HG02759 (cell line): ENCODE measurements at regions not wholly inside any gene's neighbourhood (a gene's known extent, or its start where the extent isn't known, plus 50 kb on each side); places are given as distances from the start of the nearest gene placed in this dataset.
"Not testable (repeated sequence)": the region's sequence is repeated elsewhere in the genome, so short reads cannot be mapped to it uniquely, and the experiment has no call there.

ENCODE experiments used
- ATAC-seq: cut with Tn5 transposase; IDR thresholded peaks from one replicate; pipeline ENCODE4 v1.9.1; 2021; ENCODE audit warnings: mild to moderate bottlenecking, moderate library complexity; ENCODE audit not compliant: unreplicated experiment

DNA sequence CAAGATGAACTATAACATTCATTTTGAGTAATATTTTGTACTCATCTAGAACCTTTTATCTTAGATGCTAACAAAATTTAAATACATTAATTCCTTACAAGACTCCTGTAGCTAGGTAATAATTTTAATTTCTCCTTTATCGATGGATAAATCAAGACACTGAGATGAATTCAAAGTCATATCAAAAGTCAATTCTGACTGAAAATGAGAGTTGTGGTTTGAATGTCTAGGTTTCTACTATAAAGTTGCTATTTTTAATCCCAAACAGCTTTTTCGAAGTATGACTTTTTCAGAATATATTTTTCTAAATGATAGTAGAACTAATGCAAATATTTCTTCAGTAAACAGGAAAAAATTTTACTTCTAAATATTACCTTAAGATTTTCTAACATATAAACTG, 491.7 kb upstream of the FAM174A start:
- no peak for ATAC-seq

DNA sequence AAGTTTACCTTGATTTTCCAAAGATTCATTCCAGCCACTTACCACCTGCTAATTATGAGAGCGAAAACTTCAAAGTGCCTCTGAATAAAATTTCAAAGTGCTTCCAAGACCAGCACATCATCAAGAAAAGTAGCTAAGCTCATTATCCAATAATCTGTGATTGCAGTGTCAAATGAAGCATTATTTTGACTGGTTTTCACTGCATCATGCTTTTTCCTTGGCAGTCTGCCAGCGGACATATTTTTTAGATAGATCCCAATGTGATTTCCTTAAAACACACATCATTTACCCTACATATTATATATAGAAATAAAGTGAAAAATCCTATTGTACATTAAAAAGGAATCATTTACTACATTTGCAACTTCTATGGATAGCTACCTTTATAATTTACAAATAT, 508.6 kb upstream of the FAM174A start:
- ATAC-seq, result no peak

DNA sequence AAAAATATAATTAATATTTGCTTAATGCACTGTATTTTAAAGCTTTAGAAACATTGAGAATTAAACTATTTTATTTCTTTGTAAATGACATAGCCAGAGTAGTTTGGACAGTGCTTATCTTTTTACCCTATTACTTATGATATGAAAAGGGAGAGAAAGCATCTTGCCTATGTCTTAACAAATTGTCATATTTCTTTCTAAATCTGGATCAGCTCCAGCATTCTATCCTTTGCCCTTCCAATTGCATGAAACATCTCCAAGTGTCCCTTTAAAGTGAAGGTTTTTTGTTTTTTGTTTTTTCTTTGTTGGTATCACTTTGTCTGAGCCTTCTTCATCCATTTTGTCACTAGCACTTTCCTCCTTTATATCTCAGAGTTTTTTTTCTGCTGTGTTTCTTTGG, 511.6 kb upstream of the FAM174A start:
- ATAC-seq, result no peak

DNA sequence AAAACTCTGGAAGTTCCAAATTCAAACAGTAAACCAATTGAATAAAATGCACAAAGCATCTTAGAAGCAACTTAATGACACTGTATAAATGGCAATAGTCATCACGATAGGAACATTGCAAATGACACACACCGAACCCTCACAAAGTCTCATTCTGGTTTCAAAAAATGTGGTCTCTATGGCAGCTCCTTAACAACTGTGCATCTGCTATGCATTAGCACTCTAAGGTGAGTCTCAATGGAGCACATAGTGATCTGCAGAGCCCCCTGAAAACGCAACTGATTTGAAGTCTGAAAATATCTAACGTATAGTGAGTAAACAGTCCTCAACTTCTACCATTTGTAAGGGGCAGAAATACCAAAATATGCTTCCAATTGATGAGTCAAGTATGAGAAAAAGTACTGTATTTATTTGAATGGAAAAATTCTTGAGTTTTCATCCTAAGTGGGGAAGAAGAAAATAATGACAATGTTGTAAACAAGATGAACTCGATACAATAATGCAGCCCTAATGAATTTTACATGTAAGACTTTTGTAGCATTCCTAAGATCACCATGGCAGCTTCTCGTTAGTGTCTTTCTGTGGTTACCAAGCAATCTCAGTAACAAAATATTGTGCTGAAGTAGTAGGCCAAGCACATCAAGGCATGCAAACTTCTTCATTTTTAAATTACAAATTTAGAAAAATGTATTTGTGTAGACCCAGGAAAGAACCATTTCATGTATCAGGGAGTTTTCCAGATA, 517.5 kb upstream of the FAM174A start:
- no peak for ATAC-seq

DNA sequence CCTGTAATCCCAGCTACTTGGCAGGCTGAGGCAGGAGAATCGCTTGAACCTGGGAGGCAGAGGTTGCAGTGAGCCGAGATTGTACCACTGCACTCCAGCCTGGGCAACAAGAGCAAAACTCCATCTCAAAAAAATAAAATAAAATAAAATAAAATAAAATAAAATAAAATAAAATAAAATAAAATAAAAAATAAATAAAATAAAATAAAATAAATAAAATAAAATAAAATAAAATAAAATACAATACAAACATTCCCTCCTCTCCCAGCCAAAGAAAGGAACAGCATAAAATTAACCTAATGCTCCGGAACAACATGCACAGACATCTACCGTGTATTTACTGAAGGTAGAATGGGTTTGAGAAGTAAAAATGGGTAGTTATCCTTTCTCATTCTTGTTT, 521.9 kb upstream of the FAM174A start:
- ATAC-seq, result not testable (repeated sequence)

DNA sequence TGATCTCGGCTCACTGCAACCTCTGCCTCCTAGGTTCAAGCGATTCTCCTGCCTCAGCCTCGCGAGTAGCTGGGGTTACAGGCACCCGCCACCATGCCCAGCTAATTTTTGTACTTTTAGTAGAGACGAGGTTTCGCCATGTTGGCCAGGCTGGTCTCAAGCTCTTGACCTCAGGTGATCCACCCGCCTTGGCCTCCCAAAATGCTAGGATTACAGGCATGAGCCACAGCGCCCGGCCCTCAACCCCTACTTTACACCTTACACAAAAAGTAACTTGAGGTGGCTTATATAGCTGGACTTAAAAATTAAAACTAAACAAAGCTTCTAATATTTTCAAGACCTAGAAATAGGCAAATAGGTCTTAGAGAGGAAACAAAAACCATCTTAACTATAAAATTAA, 524.0 kb upstream of the FAM174A start:
- ATAC-seq, result not testable (repeated sequence)

DNA sequence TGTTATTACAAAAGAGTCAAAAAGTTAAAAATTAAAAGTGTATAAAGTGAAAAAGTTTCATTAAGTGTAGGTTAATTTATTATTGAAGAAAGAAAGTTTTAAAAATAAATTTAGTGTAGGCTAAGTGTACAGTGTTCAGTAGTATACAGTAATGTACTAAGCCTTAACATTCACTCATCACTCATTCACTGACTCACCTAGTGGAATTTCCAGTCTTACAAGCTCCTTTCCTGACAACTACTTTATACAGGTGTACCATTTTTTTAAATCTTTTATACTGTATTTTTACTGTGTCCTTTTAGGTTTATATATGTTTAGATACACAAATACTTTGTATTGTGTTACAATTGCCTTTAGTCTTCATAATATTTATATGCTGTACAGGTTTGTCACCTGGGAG, 530.2 kb upstream of the FAM174A start:
- no peak for ATAC-seq

DNA sequence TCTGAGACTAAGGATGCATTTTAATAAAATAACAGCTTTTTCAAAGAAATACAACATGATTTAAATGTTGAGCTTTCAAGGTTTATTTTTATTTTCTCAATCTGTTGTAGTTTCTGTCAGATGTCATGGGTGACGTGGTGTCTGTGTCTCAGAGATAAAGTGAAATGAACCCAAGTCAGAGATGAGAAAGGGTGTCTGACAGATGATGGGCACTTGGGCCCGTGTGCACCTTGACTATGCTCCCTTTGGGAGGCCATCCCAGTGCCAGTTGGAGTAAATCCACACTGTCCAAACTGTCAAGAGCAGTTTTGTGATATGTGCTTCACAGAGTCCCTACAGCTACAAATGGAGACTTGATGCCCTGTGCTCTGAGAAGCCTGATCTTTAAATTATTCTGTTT, 536.9 kb upstream of the FAM174A start:
- ATAC-seq, result no peak

DNA sequence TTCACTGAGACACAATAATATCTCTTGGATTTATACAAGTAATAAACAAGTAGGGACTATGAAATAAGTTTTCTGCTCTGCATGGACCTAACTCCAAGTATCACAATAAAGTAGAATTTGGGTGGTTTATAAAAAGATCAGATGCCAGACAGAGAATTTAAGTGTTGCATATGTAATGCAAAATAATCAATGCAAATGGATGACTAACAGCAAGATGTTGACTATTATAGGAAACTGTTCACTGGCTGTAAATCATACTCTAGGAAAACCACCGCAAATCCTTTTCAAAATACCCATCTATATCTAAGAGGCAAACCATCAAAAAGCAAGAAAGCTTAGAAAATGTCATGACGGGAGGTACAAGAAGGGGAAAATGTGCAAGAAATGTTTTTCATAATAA, 539.8 kb upstream of the FAM174A start:
- ATAC-seq, result no peak

DNA sequence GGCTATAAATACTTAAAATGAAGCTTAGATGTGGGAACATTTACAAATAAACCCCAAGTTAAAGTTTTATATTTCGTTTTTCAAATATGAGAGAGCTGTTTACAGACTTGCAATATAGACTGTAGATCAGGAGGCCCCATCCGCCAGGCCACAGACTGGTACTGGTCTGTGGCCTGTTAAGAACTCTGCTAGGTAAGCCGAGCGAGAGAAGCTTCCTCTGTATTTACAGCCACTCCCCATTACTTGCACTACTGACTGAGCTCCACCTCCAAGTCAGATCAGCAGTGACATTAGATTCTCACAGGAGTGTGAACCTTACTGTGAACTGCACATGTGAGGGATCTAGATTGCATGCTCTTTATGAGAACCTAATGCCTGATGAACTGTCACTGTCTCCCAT, 561.4 kb upstream of the FAM174A start:
- no peak for ATAC-seq

DNA sequence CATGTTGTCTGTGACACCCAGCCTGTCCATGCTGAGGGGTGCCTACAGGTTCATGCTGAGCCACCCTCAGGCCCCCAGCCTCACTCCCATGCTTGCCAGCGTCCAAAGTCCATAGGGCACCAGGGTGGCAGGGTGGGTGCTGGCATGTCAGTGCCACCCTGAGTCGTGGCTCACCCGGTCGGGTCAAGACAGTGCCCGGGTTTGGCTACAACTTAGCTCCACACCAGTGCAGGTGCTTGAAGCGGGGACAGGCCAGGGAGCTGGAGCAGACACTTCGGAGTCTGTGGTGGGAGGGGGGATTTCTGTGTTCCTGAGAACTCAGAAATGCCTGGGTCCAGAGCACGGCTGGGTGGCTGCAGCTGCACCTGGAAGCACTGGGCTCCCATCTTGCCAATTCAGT, 579.2 kb upstream of the FAM174A start:
- no peak for ATAC-seq

DNA sequence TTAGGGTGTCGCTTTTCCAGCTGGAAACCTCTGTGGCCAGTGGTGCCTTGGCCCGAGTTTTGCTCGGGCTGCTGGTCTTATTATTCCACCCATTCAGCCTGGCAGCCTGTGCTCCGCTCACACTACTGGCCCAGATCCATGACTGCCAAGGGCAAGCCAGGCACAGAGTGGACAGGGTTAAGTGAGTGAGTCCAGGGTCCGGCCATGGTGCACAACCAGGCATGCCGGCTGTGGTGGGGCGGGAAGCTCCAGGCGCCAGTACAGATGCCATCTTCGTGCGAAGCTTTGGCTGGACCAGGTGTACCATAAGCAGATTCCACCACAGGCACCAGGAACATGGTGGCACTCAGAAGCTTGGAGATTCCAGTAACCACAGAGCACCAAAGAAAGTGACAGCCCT, 580.2 kb upstream of the FAM174A start:
- ATAC-seq, result no peak

DNA sequence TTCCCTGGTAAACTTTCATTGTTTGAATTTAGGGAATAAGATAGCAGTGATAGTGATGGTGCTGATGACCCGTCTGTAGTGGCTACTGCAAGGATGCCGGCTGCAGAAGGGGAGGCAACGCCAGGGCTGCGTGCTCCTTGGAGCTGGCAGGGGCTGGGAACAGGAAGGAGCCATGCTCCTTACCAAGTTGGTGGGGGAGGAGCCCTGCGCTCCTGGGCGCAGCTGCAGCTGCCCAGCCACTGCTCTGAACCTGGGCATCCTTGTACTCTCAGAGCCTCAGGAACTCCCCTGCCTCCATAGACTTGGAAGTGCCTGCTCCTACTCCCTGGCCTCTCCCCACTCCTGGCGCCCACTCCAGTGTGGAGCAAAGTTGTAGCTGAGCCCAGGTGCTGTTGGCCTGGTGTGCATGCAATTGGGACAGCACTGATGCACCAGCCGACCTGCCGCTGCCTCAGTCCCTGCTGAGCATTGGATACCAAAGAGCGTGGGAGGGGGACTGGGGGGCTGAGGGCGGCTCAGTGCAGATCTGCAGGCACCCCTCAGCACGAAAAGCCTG, 585.1 kb upstream of the FAM174A start:
- no peak for ATAC-seq

DNA sequence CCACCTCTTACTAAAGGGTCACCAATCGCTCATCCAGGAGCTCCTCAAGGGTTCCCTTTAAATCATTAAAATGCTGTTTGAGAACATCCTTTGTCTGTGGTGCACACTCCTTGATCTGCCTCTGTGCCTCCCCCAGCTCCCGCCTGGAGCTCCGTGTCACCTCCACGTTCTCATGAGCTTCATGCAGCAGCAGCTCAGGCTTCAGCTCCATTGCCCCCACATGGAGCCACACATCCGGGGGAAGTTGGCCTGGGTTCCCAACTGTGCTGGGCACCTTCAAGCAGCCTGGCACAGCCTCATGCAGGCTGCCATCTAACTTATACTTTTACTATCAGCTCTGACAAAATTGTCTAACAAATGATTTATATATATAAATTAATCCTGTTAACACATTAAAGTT, 585.8 kb upstream of the FAM174A start:
- no peak for ATAC-seq

DNA sequence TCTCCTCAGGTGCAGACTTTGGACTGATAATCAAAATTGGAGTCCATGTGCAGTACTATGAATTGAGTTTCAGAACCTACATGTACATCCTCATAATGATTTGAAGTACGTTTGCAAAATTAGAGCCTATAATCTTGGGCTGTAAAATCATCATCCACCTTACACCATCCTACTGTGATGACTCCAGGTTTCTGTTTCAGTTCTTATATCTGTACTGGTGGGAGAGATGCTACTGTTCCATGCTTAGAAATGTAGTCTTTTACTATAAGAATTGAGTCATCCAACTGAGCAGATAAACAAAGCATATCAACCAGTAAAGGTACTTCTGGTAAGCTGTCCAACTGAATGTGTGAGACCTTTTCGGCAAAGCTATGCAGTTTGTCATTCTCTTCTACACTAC, 586.3 kb upstream of the FAM174A start:
- no peak for ATAC-seq

DNA sequence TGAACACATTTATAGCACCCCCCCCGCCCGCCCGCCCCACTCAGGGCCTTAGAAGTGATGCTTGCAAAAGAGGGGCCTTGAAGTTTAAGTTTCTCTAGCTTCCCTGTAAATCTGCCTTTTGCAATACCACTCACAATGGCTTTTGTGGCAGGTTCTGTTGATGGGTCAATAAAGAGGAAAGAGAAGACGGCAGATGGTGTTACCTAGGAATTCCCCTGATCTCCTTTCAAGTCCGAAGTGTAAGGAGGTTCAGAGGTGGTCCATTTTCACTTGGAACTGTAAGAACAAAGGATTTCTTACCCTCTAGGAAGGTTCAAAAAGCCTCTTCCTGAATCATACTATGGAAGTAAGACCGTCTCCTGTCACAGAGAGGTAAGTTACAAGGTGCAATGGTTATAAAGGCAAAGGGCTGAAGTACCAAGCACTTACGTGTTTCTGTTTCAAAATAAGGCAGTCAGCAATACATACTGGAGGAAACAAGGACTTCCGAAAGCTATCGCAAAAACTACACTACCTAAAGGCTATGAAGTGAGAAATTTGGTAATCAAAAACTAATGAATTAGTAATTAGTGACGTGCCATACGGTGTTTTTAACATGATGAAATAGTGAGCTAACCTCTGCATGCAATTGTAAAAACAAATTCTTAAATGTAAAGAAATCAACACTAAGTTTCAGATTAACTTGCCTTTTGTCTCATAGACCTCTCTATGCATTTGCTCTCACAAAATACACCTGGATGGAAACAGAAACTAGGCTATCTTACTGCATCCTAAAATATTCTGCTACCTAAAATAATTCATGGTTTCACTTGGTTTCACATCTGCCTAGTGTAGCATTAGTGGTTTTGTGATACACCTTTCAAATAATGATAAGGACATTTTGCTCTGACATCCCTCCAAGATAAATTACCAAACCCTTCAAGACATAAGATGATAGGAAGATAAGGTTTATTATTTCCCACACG, 589.4 kb upstream of the FAM174A start:
- no peak for ATAC-seq

DNA sequence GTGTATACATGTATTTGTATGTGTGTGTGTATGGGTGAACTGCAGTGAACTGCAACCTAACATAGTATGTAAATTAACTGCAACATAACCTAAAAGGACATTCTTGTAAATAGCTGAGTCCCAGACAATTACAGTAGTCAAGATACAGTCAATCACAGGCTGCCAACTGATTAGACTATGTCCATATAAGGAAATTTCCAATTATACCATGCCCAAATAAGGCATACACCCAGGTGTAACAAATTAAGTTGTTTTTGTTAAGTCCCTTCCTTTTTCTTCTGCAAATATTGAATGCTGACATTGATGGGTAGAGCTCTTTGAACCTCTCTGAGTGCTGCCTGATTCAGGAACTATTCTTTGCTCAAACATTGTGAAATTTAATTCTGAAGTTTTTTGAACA, 594.6 kb upstream of the FAM174A start:
- no peak for ATAC-seq

DNA sequence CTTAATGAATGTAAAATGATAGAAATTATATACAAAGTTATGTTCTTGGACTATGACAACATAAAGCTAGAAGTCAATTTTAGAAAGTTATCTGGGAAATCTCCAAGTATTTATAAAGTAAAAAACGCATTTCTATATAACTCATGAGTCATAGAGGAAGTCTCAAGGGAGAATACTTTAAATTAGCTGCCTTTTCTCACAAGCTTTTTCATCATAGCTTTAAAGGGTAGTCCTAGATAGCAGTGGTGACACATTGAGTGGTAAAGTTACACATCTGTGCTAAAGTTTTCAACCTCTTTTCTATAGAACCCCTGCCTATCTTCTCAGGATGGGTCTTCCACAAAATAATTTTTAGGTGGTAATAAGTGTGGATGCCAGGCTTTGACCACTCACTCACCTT, 598.3 kb upstream of the FAM174A start:
- no peak for ATAC-seq

DNA sequence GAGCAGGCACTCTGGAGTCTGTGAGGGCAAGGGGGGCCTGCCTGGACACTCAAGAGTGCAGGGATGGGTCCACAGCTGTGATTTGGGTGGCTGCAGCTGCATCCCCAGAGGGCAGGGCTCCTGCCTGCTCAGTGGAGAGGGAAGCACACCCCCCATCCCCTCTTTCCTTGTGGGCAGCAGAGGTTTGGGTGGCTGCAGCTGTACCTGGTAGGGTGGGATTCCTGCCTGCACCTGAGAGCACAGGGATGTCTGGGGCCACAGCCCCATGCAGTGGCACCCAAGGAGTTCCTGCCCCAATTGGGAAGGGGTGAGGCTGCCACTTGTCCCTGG, 605.4 kb upstream of the FAM174A start:
- no peak for ATAC-seq

DNA sequence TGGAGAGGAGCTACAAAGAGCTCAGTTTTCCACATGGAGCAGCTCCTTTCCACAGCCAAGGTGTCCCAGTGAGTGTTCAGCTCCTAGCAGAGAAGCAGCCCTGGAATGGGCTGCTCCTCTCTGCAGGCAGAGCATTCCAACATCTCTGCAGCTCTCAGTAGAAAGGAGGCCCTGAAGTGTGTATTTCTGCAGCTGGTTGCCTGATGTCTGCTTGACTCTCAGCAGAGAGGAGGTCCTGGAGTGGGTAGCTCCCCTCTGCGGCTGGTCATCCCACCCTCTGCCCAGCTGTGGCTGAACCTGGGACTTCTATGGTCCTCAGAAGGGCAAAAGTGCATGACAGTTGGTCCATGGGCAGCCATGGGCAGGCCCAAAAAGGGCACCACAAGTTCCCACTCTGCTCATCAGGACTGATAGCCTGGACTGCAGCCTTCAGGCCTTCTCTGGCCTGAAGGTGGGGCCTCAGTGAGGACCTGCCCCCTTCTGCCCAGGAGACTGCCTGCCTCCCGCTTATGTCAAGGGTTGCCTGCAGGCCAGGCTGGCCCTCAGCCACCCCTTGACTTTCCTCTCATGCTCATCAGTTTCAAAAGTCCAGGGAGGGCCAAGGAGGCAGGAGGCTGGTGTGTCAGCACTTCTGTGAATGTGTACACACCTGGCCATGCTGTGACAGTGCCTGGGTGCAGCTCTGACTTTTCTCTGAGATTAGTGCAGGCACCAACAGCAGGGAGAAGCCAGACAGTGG, 605.9 kb upstream of the FAM174A start:
- no peak for ATAC-seq

DNA sequence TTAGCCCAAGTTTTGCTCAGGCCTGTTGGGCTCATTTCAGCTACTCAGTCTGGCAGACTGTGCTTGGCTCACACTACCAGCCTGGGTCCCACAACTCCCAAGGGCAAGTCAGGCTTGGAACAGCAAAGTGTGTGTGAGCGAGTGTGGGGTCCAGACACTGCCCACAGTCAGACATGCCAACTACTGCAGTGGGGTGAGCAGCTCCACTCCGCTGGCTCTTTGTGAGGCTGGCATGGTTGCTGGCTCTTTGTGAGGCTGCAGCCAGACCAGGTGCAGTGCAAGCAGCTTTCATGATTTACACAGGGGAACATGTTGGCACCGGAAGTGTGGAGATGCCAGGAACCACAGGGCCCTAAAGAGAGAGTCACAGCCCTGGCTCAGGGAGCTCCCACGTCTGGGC, 606.7 kb upstream of the FAM174A start:
- no peak for ATAC-seq
